22Rv1 (cell line): ENCODE measurements at regions not wholly inside any gene's neighbourhood (a gene's known extent, or its start where the extent isn't known, plus 50 kb on each side); places are given as distances from the start of the nearest gene placed in this dataset.

Experiments used
- H3K27ac ChIP-seq: fragments of 450-650 bp; 2 replicates; pipeline ENCODE4 v1.5.1; 2017
- ZFX ChIP-seq: fragments of 450-650 bp; IDR thresholded peaks from 2 replicates; pipeline ENCODE4 v1.6.1; 2017; ENCODE audit warnings: antibody characterized with exemption, borderline replicate concordance
- TF ChIP-seq, protein P1 (sequence below): fragments of 450-650 bp; IDR thresholded peaks from 2 replicates; pipeline ENCODE4 v1.5.1; 2017; ENCODE audit warnings: mild to moderate bottlenecking

DNA sequence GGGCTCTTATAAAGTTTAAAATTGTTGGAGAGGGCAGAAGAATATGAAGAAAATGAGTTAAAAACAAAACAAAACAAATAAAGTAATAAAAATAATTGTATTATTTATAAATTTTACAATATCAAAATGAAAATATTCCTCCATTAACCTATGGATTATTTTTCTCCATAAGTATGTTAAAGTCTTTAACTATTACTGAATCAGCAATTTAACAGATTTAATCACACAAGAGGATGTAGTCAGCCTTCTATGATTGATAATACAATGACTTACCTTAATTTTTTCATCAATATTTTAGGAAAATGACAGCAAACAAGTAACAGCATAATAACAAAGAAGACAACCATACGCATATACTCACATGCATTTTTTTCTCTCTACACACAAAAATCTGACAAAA lies 1195.3 kb upstream of the NUDT12 start:
- TF ChIP-seq, protein P1, sequence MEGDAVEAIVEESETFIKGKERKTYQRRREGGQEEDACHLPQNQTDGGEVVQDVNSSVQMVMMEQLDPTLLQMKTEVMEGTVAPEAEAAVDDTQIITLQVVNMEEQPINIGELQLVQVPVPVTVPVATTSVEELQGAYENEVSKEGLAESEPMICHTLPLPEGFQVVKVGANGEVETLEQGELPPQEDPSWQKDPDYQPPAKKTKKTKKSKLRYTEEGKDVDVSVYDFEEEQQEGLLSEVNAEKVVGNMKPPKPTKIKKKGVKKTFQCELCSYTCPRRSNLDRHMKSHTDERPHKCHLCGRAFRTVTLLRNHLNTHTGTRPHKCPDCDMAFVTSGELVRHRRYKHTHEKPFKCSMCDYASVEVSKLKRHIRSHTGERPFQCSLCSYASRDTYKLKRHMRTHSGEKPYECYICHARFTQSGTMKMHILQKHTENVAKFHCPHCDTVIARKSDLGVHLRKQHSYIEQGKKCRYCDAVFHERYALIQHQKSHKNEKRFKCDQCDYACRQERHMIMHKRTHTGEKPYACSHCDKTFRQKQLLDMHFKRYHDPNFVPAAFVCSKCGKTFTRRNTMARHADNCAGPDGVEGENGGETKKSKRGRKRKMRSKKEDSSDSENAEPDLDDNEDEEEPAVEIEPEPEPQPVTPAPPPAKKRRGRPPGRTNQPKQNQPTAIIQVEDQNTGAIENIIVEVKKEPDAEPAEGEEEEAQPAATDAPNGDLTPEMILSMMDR, result no peak
- TF ChIP-seq ZFX, result no peak
- no peak overlapping the region for H3K27ac ChIP-seq

DNA sequence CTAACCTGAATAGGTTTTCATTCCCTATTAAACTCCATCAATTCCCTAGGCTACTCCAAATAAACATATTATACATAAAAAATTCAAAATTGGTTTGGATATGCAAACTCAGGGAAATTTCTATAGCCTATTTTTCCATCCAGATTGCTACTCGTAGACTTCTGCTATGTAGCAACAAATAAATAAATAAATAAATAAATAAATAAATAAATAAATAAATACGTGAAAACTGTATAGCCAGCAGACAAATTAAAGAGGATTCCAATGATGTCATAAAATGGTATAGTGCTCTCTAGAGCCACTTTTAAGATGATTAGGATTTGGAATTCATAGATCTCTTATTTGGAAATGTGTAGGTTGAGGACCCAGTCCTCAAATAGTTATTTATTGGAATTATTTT lies 1193.2 kb upstream of the NUDT12 start:
- H3K27ac ChIP-seq, result no peak overlapping the region
- TF ChIP-seq, protein P1, result no peak
- no peak for TF ChIP-seq ZFX

DNA sequence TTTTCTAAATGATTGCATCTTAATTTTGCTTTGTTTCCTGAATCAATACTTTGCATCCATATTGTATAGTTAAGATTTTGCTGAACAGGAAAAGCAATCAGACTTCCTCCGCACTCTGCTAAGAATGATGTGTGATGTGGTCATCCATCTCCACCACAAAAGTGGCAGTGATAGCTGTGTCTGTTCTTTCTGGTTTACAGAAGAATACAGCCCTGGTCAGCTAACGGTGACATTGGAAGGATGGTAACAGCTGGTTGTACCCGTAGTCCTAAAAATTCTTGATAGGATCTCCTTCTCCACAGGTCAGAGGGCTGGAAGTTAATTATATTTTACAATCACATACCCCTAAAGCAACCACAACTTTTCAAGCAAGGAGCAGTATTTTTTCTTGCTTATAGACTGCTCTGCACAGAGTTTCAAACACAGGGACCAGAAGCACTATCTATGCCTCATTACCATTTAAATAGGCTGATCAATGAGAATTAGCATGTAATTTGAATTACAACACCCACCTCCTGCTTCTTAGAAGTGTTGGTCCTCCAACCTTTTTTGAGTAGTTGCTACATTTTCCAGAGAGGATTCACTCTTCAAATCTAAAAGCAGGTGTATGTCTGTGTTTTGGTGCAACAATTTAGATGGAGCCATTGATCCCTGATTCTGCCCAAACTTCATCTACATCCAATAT lies 1191.9 kb upstream of the NUDT12 start:
- no peak overlapping the region for H3K27ac ChIP-seq

DNA sequence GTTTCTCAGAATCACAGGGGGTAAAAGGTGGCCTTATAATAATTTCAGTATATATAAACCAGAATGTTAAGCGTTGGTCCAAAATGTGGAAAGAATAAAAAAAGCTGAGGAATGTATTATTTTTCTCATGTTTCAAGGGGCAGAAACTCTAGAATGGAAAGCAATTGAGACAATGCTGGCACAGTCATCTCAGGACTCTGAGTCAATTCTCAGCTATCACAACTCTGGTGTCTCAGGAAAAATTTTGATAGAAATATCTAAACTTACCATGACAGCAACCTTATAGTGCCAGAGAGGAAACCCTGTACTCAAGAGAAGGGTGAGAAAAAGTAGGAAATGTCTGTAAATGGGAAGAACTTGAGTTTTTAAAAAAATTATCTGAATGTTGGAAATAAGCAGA lies 1189.4 kb upstream of the NUDT12 start:
- H3K27ac ChIP-seq, result no peak overlapping the region
- TF ChIP-seq, protein P1, result no peak
- TF ChIP-seq ZFX, result no peak

More for the DNA sequence above, 1191.9 kb upstream of the NUDT12 start:
- TF ChIP-seq, protein P1, result no peak
- no peak for TF ChIP-seq ZFX

DNA sequence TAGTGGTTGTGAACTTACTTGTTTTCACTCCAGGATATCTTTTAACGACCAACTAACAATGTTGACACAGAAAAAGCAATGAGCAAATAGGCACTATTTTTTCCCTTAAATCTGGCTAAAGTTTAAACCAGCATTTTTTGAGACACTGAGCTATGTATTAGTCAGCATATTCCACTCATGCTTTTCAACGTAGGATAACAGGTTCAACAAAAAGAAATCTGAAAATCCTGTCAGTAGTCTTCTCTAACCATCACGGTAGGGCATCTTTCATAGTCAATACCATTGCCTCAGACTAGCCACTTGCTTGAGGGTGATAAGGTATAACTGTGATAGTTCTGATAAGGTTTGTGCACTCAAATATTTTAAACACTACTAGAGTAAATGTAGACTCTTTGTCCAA lies 1177.3 kb upstream of the NUDT12 start:
- TF ChIP-seq ZFX, result no peak
- TF ChIP-seq, protein P1, result no peak
- H3K27ac ChIP-seq, result no peak overlapping the region

DNA sequence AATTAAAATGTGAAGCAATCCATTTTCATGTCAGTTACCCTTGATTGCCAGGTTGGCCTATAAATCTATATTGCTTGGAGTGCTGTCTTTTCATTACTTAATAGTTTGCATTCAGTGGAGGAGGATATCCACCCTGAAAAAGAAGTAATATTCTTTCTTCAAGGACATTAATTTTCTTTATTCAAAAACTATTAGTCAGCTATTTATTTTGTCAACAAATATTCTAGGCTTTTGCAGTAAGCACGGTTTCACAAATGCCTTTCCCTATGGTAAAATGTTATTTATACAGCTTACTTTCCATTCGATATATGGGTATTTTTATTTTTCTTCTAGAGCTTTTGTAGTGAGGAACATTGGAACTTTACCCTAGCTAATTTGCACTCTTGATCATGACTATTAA lies 1176.9 kb upstream of the NUDT12 start:
- TF ChIP-seq ZFX, result no peak
- TF ChIP-seq, protein P1, result no peak
- H3K27ac ChIP-seq, result no peak overlapping the region

DNA sequence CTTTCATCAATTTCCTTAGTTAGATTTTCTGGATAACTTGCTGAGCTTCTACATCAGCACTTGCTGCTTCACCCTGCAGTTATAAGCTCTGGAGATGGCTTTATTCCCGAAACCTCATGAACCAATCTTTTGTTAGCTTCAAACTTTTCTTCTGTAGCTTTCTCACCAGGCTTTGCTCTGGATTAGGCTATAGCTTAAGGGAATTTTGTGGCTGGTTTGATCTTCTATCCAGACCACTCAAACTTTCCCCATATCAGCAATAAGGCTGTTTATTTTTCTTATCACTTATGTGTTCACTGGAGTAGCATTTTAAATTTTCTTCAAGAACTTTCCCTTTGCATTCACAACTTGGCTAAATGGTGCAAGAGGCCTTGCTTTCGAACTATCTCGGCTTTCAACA lies 1173.5 kb upstream of the NUDT12 start:
- TF ChIP-seq, protein P1, result no peak
- TF ChIP-seq ZFX, result no peak
- no peak overlapping the region for H3K27ac ChIP-seq
